WTC11 (cell line): ENCODE measurements at regions not wholly inside any gene's neighbourhood (a gene's known extent, or its start where the extent isn't known, plus 50 kb on each side); places are given as distances from the start of the nearest gene placed in this dataset.

Experiments
- ATAC-seq: fragments of 200-7000 bp; cut with Tn5 transposase; 2 replicates; pipeline ENCODE4 v1.10.0; 2021; ENCODE audit warnings: mild to moderate bottlenecking, moderate library complexity
- CTCF ChIA-PET: fragments of 300-600 bp; sonication (Branson Sonifier 250); formaldehyde crosslinking; loops from one replicate; lab custom pipeline; 2021; ENCODE audit warnings: antibody characterized with exemption; lab: Charles Lee
- POLR2A ChIA-PET: fragments of 350-600 bp; sonication (Branson Sonifier 250); formaldehyde crosslinking; loops from one replicate; lab custom pipeline; 2021; ENCODE audit warnings: antibody characterized with exemption; lab: Charles Lee
- DNase-seq: peaks from one replicate; pipeline ENCODE4 v3.0.0; 2021; ENCODE audit warnings: low spot score
- H3K27ac Mint-ChIP-seq: 2 replicates; pipeline ENCODE4 v1.8.0; 2021; ENCODE audit warnings: mixed read lengths
- H3K27me3 Mint-ChIP-seq: 2 replicates; pipeline ENCODE4 v1.8.0; 2021; ENCODE audit warnings: low read depth, mild to moderate bottlenecking, moderate library complexity, mixed read lengths
- H3K36me3 Mint-ChIP-seq: 2 replicates; pipeline ENCODE4 v1.8.0; 2021; ENCODE audit warnings: mixed read lengths
- H3K4me1 Mint-ChIP-seq: 2 replicates; pipeline ENCODE4 v1.8.0; 2022; ENCODE audit warnings: mixed read lengths
- H3K4me3 Mint-ChIP-seq: 2 replicates; pipeline ENCODE4 v1.8.0; 2021; ENCODE audit warnings: mild to moderate bottlenecking, moderate library complexity, mixed read lengths
- H3K9me3 Mint-ChIP-seq: 2 replicates; pipeline ENCODE4 v1.8.0; 2021; ENCODE audit warnings: mixed read lengths
- AFF4 ChIP-seq: sonication (generic); formaldehyde crosslinking; IDR thresholded peaks from 2 replicates; pipeline ENCODE4 v1.8.1; 2023; ENCODE audit warnings: mild to moderate bottlenecking, missing genetic modification reagents, borderline replicate concordance
- ARID4B ChIP-seq: sonication (generic); formaldehyde crosslinking; IDR thresholded peaks from 2 replicates; pipeline ENCODE4 v1.8.0; 2023; ENCODE audit warnings: missing genetic modification reagents, mild to moderate bottlenecking, borderline replicate concordance
- CTCF ChIP-seq: fragments of 200-600 bp; IDR thresholded peaks from 2 replicates; pipeline ENCODE4 v1.8.0; 2022; ENCODE audit warnings: antibody characterized with exemption
- ELF4 ChIP-seq: sonication (generic); formaldehyde crosslinking; IDR thresholded peaks from 2 replicates; pipeline ENCODE4 v1.8.1; 2022; ENCODE audit warnings: low read depth, mild to moderate bottlenecking, moderate library complexity, missing genetic modification reagents
- EMX1 ChIP-seq: fragments of 250-450 bp; sonication (Bioruptor Pico); IDR thresholded peaks from 2 replicates; pipeline ENCODE4 v1.8.0; 2021; ENCODE audit warnings: mild to moderate bottlenecking
- FOXP4 ChIP-seq: sonication (generic); formaldehyde crosslinking; IDR thresholded peaks from 2 replicates; pipeline ENCODE4 v1.8.0; 2022; ENCODE audit warnings: mild to moderate bottlenecking, missing genetic modification reagents
- IRF1 ChIP-seq: sonication (generic); formaldehyde crosslinking; IDR thresholded peaks from 2 replicates; pipeline ENCODE4 v1.8.0; 2023; ENCODE audit warnings: missing genetic modification reagents
- RELA ChIP-seq: sonication (generic); formaldehyde crosslinking; IDR thresholded peaks from 2 replicates; pipeline ENCODE4 v1.8.1; 2022; ENCODE audit warnings: missing genetic modification reagents, mild to moderate bottlenecking, borderline replicate concordance
- TCF7 ChIP-seq: sonication (generic); formaldehyde crosslinking; IDR thresholded peaks from 2 replicates; pipeline ENCODE4 v1.8.0; 2022; ENCODE audit warnings: mild to moderate bottlenecking, low read depth, missing genetic modification reagents, moderate library complexity
- TP53 ChIP-seq: sonication (generic); formaldehyde crosslinking; IDR thresholded peaks from 2 replicates; pipeline ENCODE4 v1.8.1; 2023; ENCODE audit warnings: mild to moderate bottlenecking, missing genetic modification reagents
- ZBTB21 ChIP-seq: sonication (generic); formaldehyde crosslinking; IDR thresholded peaks from 2 replicates; pipeline ENCODE4 v1.8.1; 2023; ENCODE audit warnings: mild to moderate bottlenecking, missing genetic modification reagents, borderline replicate concordance
- ZNF281 ChIP-seq: sonication (generic); formaldehyde crosslinking; IDR thresholded peaks from 2 replicates; pipeline ENCODE4 v1.8.0; 2023; ENCODE audit warnings: mild to moderate bottlenecking, missing genetic modification reagents
- ZNF416 ChIP-seq: fragments of 250-450 bp; sonication (Bioruptor Pico); IDR thresholded peaks from 2 replicates; pipeline ENCODE4 v1.9.0; 2021; ENCODE audit warnings: mild to moderate bottlenecking, inconsistent platforms
- ZNF425 ChIP-seq: fragments of 250-450 bp; sonication (Bioruptor Pico); conservative IDR thresholded peaks from 2 replicates; pipeline ENCODE4 v1.9.0; 2021; ENCODE audit warnings: mild to moderate bottlenecking
- ZSCAN18 ChIP-seq: fragments of 250-450 bp; sonication (Bioruptor Pico); IDR thresholded peaks from 2 replicates; pipeline ENCODE4 v2.1.2; 2022; ENCODE audit warnings: mild to moderate bottlenecking, moderate library complexity

- TF ChIP-seq ARID4B (CRISPR knock-in tag) (no peak), ZNF416 (CRISPR knock-in tag) (no peak), CTCF (no peak), ZNF281 (CRISPR knock-in tag) (no peak), TCF7 (CRISPR knock-in tag) (no peak), ZBTB21 (CRISPR knock-in tag) (no peak), RELA (CRISPR knock-in tag) (no peak), FOXP4 (CRISPR knock-in tag) (no peak), ZSCAN18 (CRISPR knock-in tag) (no peak), TP53 (CRISPR knock-in tag) (no peak)
- TF ChIP-seq, all 79 proteins: peak for 0
Observed at GRCh38 chr5:72744136-72744535, 72.3 kb upstream of the TNPO1 start (continued).

GRCh38 chr5:72741805-72742204 lies 74.7 kb upstream of the TNPO1 start:
- POLR2A ChIA-PET: no interaction called here
- no peak for TF ChIP-seq TP53 (CRISPR knock-in tag)
- TF ChIP-seq EMX1 (CRISPR knock-in tag): no peak
- TF ChIP-seq IRF1 (CRISPR knock-in tag): no peak
- TF ChIP-seq ELF4 (CRISPR knock-in tag): no peak
- no peak for TF ChIP-seq ZNF425
- TF ChIP-seq AFF4: no peak

More at GRCh38 chr5:72741805-72742204, 74.7 kb upstream of the TNPO1 start:
- no peaks in the 10 kb centered on the region for H3K36me3 Mint-ChIP-seq
- no peaks in the 10 kb centered on the region for H3K4me1 Mint-ChIP-seq
- DNase-seq (no peak), ATAC-seq (no peak)
- H3K27me3 Mint-ChIP-seq: no peaks in the 10 kb centered on the region; the same call in 1 of the 2 replicates
- H3K27ac Mint-ChIP-seq: no peak overlapping the region
- no peak overlapping the region for H3K4me3 Mint-ChIP-seq
- no peaks in the 10 kb centered on the region for H3K9me3 Mint-ChIP-seq
- CTCF ChIA-PET: interaction anchor here (0.6 to 1.2 kb wide), 2 partner anchors 100 to 462 kb away, joined by 3 read pairs; no protein-coding TSS in a partner anchor
